NT2/D1 (cell line): ENCODE measurements at regions not wholly inside any gene's neighbourhood (a gene's known extent, or its start where the extent isn't known, plus 50 kb on each side); places are given as distances from the start of the nearest gene placed in this dataset.

ENCODE experiments used
- DNase-seq: peaks from one replicate; pipeline ENCODE4 v3.0.0-alpha.2; 2011; ENCODE audit warnings: low read depth, low spot score
- H3K27me3 ChIP-seq: 2 replicates; pipeline ENCODE4 v1.6.0; 2011; ENCODE audit warnings: mild to moderate bottlenecking; ENCODE audit not compliant: insufficient read length, insufficient read depth
- H3K36me3 ChIP-seq: 2 replicates; pipeline ENCODE4 v1.6.1; 2011; ENCODE audit warnings: mild to moderate bottlenecking, low read length, mixed read lengths; ENCODE audit not compliant: insufficient read depth, insufficient read length
- H3K4me1 ChIP-seq: 2 replicates; pipeline ENCODE4 v1.5.1; 2011; ENCODE audit not compliant: insufficient read depth, insufficient read length
- H3K4me3 ChIP-seq: 2 replicates; pipeline ENCODE4 v1.5.1; 2011; ENCODE audit warnings: low read depth; ENCODE audit not compliant: insufficient read length
- H3K9ac ChIP-seq: 2 replicates; pipeline ENCODE4 v1.6.0; 2011; ENCODE audit warnings: low read depth; ENCODE audit not compliant: insufficient read length
- H3K9me3 ChIP-seq: 2 replicates; pipeline ENCODE4 v1.5.1; 2011; ENCODE audit warnings: mild to moderate bottlenecking, low read length; ENCODE audit not compliant: insufficient read depth
- SUZ12 ChIP-seq: IDR thresholded peaks from 2 replicates; pipeline ENCODE4 v1.6.1; 2011; ENCODE audit not compliant: insufficient read length, insufficient read depth; ENCODE audit errors: extremely low read depth
- YY1 ChIP-seq: IDR thresholded peaks from 2 replicates; pipeline ENCODE4 v1.6.1; 2011; ENCODE audit not compliant: insufficient read length, insufficient read depth
- ZNF274 ChIP-seq: IDR thresholded peaks from 2 replicates; pipeline ENCODE4 v1.6.1; 2011; ENCODE audit warnings: mild to moderate bottlenecking, low read depth, low read length

DNA sequence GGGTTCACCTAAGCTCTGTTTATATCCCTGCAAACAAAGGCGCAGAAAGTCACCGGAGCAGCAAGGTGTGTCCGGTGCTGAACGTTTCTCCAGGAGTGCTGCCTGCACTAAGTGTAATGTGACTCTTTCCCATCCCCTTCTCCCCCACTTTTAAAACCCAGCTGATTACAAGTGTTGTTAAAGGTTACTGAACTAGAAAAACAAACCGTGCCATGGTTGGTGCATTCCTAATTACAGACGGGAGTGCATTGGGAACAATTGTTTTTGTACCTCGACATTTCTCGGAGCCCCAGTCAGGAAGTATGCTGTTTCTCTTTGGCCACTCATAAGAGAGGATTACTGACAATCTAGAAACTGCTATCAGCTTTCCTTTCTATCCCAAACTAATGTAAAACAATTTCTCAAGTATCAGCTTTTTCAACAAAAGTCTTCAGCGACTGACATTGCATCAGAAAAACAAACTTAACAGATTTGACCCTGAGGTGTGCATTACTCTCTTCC is 441.0 kb upstream of the SALL1 start:
- no peaks in the 10 kb centered on the region for H3K4me1 ChIP-seq
- no peak for DNase-seq
- H3K9me3 ChIP-seq = no peaks in the 10 kb centered on the region
- TF ChIP-seq YY1 = no peak
- H3K27me3 ChIP-seq = no peaks in the 10 kb centered on the region
- H3K9ac ChIP-seq = no peak overlapping the region
- no peaks in the 10 kb centered on the region for H3K36me3 ChIP-seq
- H3K4me3 ChIP-seq = no peak overlapping the region

DNA sequence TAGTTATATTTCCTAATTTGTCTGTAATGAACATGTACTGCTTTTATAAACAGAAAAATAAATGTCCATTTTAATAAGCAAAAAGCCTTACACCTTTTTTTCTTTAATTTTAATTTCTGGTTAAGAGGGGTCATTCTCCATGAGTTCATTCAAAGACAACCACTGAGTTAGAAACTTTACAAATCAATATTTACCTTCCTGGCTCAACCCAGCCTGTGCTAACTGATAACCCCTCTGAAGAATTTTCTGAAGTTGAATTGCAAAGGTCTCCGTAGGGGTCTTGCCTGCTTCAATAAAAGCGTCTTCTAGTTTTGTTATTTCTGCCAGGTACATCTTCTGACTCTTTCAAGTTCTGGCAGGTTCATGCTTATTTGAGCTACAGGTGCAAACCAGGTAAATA is 440.4 kb upstream of the SALL1 start:
- TF ChIP-seq ZNF274 (no peak), SUZ12 (no peak), YY1 (no peak)
- H3K4me1 ChIP-seq = no peaks in the 10 kb centered on the region
- H3K9ac ChIP-seq = no peak overlapping the region
- H3K27me3 ChIP-seq = no peaks in the 10 kb centered on the region
- no peaks in the 10 kb centered on the region for H3K9me3 ChIP-seq
- H3K4me3 ChIP-seq = no peak overlapping the region
- no peaks in the 10 kb centered on the region for H3K36me3 ChIP-seq
- DNase-seq = no peak

DNA sequence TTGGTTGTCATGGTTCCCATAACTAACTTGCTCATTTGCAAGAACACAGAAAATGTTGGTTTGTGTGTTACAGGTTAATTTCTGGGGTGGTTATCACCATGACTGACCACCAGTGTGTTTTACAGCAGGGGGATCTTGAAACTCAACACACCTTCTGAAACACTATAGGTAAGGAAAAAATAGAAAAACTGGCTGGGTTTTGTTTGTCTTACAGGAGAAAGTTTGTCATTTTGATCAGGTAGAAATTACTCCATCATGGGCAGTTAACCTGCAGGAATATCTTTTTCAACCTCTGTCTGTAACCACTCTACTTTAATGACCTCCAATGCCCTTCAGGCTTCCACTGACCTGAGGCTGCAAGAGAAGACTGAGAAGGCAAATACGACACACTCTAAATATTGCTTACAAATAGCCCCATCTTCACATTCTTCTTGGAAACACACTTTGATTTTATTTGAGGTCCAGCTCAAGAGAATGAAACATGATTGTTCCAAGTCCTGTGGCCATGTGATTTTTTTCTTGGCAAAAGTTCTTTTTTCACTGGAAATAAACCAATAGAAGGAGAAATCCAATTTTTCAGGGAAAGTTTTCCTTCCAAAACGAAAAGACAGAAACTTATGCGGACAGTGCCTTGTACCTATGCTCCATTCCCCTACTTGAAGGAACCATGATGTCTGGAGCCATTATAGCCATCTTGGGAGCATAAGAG is 428.7 kb upstream of the SALL1 start:
- no peaks in the 10 kb centered on the region for H3K4me1 ChIP-seq
- H3K27me3 ChIP-seq = peaks cover 2% of the 10 kb centered on the region
- no peaks in the 10 kb centered on the region for H3K36me3 ChIP-seq
- no peak overlapping the region for H3K4me3 ChIP-seq
- no peak for DNase-seq
- no peaks in the 10 kb centered on the region for H3K9me3 ChIP-seq
- H3K9ac ChIP-seq = no peak overlapping the region
- no peak for TF ChIP-seq SUZ12

DNA sequence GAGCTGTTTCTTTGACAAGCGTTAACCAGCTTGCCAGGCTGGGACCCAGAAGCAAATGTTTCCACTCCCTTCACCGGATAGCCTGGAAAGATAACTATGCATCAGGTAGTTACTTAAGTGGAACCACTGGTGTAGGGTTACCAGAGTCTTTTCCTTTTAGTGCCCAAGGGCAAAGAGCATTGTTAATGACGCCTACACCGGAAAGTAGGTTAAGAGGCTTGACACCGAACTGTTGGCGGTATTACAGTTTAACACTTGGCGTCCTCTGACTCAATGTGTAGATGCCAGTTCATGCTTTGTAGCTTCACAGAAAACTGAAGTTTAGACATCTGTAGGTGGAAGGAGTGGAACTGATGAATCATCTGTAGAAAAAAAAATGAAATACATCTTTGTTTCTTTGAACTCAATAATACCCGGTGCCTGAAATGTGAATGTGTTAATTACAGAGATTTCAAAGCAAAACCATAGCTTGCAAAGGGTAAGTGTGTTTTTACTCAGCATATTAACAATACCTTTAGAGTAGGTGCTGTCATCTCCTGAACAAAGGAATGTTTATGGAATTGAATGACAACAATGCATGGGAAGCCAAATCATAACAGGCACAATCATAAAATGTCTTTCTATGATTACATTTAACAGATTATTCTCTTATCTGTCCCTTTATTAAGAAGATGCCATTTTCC is 426.7 kb upstream of the SALL1 start:
- Histone ChIP-seq H3K36me3 (no peaks in the 10 kb centered on the region), H3K4me1 (no peaks in the 10 kb centered on the region), H3K9me3 (no peaks in the 10 kb centered on the region), H3K27me3 (peaks cover 2% of the 10 kb centered on the region), H3K4me3 (no peak overlapping the region), H3K9ac (no peak overlapping the region)
- TF ChIP-seq YY1 (no peak), ZNF274 (no peak), SUZ12 (no peak)
- DNase-seq = peak; percentile 13

DNA sequence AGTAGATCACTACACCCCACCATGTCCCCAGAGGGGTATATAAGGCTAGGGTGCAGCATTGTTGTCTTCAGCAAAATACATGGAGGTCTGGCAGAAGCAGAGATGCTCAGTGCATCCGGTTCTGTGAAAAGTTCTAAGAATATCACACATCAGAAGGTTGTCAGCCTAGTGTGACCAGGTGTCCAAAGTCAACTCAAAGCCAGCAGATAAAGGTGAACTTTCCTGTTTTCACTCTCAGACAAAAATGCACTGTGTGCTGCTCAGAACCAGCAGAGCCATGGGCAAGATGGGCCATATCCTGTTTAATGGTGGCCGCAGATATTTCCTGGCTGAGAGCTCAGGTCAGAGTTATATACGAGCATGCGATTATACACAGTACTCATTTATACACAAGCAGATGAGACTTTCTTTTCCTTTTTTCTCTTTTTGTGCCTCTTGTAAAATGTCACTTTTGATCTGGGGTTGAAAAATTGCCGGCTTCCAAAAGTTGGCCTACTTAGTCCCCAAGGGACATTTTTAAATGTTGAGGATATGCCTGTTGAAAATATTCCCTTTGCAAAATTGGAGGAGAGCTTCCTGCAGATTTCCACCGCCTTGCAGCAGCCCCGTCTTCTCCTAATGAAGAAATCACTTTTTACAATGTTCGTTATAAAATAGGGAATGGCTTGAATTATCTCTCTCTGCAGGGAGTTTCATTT is 425.6 kb upstream of the SALL1 start:
- Histone ChIP-seq H3K4me1 (no peaks in the 10 kb centered on the region), H3K27me3 (peaks cover 2% of the 10 kb centered on the region), H3K4me3 (no peak overlapping the region), H3K36me3 (no peaks in the 10 kb centered on the region), H3K9me3 (no peaks in the 10 kb centered on the region), H3K9ac (no peak overlapping the region)
- DNase-seq = no peak
- TF ChIP-seq ZNF274 = no peak
- no peak for TF ChIP-seq SUZ12
- no peak for TF ChIP-seq YY1

DNA sequence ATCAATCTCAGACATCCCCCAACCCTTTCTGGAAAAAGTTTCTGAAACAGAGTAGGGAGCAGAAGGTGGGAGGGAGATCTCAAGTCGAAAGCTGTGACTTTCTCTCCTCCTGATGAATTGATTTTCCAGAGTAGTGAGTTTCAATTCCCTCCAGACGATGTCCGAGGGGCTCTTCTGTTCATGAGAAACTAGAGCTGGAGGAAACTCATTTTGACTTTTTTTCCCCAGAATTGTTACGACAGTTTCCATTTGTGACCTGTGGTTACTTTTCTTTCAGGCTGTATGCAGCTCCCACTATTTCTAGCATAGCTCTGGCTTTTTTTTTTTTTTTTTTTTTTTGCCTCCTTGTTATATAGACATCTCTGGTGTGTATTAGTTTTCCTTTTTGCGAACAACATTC is 422.1 kb upstream of the SALL1 start:
- H3K27me3 ChIP-seq = peaks cover 2% of the 10 kb centered on the region
- H3K36me3 ChIP-seq = no peaks in the 10 kb centered on the region
- H3K9me3 ChIP-seq = no peaks in the 10 kb centered on the region
- H3K9ac ChIP-seq = no peak overlapping the region
- no peaks in the 10 kb centered on the region for H3K4me1 ChIP-seq
- TF ChIP-seq SUZ12 (no peak), ZNF274 (no peak), YY1 (no peak)
- no peak for DNase-seq
- no peak overlapping the region for H3K4me3 ChIP-seq

DNA sequence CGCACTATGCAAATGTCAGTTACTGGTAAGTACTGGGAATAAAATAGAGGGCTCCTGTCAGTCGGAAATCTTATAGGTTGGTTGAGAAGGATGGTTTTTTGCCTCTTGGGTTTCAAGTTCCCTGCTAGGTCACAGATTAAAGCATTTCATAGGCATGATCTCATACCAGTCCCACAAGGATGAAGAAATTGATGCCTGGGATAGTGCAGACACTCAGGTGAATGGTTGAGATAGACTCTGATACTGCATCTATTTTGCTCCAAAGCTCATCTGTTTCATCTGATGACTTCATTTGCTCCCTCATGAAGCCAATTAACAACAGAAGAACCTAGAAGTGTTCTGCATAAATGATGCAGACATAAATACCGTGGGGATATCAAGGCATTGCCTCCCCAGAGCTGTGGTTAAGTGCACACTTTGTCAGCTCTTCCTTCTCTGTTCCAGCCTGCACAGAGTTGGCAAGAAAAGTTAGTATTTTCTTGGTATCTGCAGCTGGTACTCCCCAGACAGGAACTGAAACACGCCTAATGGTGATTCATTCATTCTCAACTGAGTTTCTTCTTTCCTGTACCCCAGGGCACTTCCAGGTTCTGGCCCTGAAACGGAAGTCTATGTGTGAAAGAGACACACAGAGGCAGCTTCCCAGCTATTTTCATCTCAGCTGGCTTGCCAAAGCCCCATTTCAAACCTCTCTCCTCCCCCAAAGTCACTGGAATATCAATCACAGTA is 418.3 kb upstream of the SALL1 start:
- Histone ChIP-seq H3K4me3 (no peak overlapping the region), H3K9me3 (0 out of 2 replicates have a peak, but pooled peaks cover 6% of the 10 kb centered on the region), H3K9ac (no peak overlapping the region), H3K4me1 (no peaks in the 10 kb centered on the region), H3K27me3 (no peaks in the 10 kb centered on the region), H3K36me3 (no peaks in the 10 kb centered on the region)
- no peak for DNase-seq
- TF ChIP-seq ZNF274 (no peak), SUZ12 (no peak), YY1 (no peak)
